SH-SY5Y (cell line): ENCODE measurements at regions not wholly inside any gene's neighbourhood (a gene's known extent, or its start where the extent isn't known, plus 50 kb on each side); places are given as distances from the start of the nearest gene placed in this dataset.

Experiments
- GATA2 ChIP-seq: IDR thresholded peaks from 2 replicates; pipeline ENCODE4 v1.6.1; 2011; ENCODE audit warnings: mild to moderate bottlenecking, low read depth, low read length
- GATA3 ChIP-seq: IDR thresholded peaks from 2 replicates; pipeline ENCODE4 v1.6.1; 2011; ENCODE audit warnings: low read depth, mild to moderate bottlenecking, low read length, moderate library complexity

DNA sequence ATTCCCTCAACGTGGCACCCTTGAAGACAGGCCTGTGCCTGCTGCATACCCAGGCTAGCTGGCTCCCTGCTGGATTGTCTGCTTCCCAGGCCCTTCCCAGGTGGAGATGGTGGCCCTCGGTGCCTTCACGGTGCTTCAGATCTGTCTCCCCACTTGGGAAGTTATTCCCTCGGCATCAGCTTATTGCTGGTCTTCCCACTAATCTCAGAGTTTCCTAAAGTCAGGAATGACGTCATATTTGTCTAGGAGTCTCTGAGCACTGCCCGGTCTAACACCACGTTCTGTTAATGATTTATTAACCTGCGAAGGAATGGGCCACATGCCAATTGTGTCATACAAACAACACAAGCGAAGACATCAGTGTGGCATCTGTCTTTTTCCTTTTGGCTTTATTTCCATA lies 269.8 kb upstream of the ID2 start:
- TF ChIP-seq GATA3 = no peak
- TF ChIP-seq GATA2 = no peak

- TF ChIP-seq GATA2 = no peak
- TF ChIP-seq GATA3 = no peak
Measured at GRCh38 chr2:8412586-8412985, 269.3 kb upstream of the ID2 start.

DNA sequence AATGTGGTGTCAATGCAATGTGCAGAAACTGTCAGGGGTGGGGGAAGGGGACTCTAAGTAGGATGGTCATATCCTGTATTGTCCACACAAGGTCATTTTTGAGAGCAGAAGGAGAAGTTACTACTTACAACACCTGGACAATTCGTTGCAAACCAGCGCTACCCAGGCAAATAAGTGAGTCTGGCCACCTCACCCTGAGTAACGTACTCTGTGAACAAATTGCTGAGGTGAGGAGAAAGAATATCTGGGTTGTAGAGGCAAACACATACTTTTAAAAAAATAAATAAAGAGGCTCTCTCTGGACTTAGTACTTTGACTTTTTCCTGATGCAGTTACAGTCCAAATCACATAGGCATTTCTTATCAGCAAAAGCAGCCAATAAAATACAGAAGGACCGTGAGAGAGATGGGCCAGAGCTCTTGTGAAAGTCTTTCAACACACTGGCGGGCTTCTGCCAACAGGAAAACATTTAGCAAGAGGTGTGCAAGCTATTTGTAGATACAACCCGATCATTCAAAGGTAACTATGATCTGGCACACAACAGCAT lies 268.2 kb upstream of the ID2 start:
- TF ChIP-seq GATA2 = no peak
- TF ChIP-seq GATA3 = no peak

DNA sequence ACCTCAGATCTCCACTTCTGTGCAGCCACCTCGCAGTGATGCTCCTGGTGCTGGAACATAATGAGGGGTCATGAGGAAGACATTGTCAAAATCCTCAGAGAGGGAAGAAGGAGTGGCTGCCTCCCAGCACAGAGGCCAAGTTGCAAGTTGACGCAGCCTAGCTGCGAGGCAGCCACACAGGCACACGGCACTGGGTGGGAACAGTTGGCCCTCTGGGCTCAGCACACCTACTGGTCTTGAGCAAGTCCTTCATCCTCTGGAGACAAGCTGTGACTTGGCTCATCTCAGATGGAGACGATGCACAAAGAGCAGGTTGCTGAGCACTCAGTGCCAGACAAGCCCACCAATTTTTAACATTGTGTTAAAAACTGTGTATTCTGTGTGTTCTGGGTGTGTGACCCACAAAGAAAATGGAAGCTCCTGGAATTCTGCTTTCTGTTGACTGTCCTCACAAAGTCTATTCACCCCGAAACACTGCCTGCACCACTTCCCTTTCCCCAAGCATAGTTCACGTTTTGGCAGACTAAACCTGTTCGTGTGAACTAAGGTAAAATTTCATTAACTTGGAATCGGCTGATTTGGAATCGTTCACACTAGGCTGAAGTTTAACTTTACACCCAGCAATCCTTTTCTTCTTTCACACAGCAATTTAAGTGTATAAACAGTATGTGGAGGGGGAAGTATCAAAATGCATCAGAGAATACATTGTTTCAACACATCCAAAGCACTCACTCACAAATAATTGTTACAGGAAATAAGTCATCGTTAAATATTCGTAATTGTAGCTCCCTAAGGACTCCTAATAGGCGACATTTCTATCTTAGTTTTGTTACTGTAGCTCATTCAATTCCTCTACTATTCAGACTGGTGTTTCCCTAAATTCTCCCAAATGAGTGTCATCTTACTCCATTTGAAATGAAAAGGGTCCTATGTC lies 266.6 kb upstream of the ID2 start:
- TF ChIP-seq GATA3 = no peak
- no peak for TF ChIP-seq GATA2

- TF ChIP-seq GATA3 (no peak), GATA2 (no peak)
Measured at GRCh38 chr2:8416001-8416571, 265.8 kb upstream of the ID2 start.

DNA sequence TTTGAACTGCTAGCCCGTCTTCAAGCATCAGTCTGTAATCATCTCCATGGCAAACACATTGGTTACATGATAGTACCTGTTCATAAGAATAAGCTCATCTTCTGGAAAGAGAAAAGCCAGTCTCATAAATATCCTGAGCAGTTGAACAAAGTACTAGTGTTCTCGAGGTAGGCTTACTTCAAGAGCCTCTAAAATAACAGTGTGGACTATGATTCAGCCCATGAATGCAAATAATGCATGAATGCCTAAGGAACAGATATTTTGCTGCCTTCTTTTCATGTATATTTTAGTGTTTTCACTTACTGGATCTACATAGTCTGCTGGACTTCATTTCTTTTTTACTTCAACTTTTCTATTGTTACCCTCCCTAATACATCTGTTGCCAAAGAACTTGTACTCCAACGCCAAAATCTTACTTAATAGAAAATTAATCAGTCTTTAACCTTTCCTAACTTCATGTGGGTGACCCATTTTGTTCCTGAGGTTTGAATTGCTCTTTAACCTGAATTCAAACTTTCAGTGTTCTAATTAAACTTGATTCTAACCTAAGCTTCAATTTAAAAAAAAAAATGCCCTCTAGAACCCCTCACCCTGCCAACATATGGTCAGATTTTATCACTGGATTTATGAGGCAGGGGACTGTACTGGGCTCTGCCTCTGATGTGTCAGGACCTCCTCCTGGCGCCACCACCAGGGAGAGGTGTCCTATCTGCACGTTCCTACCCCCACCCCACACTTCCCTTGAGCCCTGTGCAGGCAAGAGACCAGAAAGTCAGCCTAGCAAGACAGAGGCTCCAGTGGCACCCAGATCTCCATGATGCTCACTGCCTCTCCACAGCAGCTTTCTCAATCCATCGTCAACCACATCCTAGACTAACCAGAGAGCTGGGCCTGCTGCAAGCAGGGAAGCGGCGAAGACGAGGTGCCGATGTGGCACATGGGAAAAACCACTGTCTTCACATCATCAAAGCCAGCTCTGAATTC lies 264.7 kb upstream of the ID2 start:
- TF ChIP-seq GATA3 (no peak), GATA2 (no peak)

GRCh38 chr2:8418721-8419120 lies 263.1 kb upstream of the ID2 start:
- TF ChIP-seq GATA3 = no peak
- TF ChIP-seq GATA2 = no peak

DNA sequence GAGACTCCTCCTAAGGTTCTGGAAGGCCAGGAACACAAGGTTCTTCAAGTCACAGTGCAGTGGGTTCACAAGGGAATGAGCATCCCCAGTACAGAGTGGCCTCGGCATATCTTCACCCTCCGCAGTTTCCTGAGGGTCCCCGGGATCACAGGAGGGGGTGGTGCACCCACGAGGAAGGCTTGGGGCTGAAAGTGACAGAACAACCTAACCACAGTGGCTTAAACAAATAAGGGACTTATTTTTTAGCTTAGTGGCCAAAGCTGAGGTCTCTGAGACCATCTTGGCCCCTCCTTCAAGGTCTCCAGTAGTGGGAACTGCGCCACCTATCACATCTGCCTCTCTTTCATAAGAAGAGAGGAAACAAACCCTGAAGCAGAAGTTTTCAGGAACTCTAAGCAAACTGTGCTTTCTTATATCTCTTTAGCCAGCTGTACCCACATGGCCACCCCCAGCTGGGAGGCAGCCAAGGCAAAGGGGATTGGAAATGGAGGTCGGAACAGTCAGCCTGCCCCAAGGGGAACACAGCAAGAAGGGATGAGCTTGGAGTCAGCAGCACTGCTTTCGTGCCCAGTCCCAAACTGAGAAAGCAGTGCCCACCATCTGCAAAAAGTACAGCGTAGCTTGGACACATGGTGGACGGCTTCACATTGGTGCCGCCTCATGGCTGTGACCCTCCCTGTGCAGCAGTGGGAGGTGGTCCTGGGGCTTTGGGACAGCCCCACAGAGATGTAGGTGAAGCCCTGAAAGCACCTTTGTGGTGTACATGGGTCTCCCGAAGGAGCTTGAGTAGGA lies 260.0 kb upstream of the ID2 start:
- no peak for TF ChIP-seq GATA2
- no peak for TF ChIP-seq GATA3

DNA sequence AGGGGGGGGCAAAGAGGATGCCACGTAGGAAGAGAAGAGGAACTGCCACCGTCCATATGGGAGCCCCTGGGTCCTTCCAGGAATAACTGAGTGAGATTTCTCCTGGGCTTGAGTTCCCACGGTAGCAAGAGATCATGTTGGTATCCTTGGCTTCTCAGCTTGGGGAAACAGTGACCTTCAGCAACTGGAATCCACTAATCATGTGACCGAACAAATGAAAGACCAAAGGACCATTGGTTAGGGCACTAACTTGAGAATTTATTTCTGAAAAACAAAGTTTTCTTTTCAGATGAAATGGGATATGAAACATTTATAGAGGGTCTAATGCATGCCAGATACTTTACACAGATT lies 259.4 kb upstream of the ID2 start:
- TF ChIP-seq GATA3 (no peak), GATA2 (no peak)

DNA sequence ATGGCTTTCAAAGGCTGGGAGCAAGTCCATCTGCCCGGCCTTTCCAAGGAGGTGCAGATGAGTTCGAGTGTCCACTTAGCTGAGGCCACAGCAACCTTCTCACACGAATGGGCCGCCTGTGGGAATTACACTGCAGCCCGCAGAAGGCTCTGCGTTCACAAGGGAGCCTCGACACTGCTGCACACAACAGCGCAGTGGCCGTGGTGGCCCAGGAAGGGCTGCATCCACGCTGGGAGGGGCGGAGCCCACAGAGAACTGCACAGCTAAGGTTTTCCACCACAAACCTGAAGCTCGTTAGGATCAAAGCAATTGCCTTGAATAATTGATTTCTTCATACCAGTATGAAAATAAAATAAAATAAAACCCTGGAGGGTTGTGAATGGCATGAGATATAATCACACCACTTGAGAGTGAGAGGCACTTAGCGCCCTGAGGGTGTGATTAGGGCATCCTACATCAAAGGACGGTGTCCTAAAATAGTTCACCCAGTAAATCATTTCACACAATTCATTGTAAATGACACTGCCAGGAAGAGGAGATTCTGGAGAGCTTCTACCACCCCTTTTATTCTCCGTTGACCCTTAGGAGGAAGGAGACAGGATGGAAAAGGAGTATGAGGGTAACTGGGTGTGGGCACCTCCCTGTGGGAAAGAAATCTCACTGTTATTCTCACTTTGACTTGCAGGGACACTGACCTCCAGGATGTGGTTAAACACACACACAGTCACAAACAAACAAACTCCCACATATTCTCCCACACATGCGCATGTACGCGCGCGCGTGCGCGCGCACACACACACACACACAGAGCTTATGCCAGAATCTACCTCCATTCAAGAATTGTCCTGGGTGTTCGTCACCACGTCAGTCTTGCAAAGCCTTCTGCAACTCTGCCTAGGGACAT lies 256.6 kb upstream of the ID2 start:
- TF ChIP-seq GATA2 = no peak
- no peak for TF ChIP-seq GATA3

DNA sequence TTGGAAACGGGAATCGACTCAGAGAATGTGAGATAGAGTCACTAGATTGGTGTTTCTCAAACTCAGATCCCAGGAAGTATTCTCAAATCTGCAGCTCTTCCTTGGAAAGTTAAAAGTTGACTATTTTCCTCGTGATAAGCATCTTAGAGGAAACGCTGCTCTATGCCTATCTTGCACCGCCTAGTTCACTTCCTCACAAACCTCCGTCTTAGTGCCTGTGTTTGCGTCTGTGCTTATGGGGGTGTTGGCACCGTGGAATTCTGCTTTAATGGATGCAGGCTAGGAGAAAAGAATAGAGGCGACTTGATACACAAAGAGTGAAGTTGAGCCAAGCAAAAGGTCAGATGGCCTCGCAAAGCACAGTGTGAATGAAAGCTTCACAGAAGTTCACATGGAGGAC lies 255.3 kb upstream of the ID2 start:
- TF ChIP-seq GATA2 (no peak), GATA3 (no peak)

GRCh38 chr2:8427211-8427610 lies 254.6 kb upstream of the ID2 start:
- TF ChIP-seq GATA3 (no peak), GATA2 (no peak)

GRCh38 chr2:8430628-8431027 lies 251.2 kb upstream of the ID2 start:
- TF ChIP-seq GATA3 (no peak), GATA2 (no peak)
